H7 (cell line): ENCODE measurements at regions not wholly inside any gene's neighbourhood (a gene's known extent, or its start where the extent isn't known, plus 50 kb on each side); places are given as distances from the start of the nearest gene placed in this dataset.
"Not testable (repeated sequence)": the region's sequence is repeated elsewhere in the genome, so short reads cannot be mapped to it uniquely, and the experiment has no call there.

Source experiments
- DNase-seq: peaks from one replicate; pipeline ENCODE4 v3.0.0; 2012
- H3K27me3 ChIP-seq: 2 replicates; pipeline ENCODE4 v1.6.0; 2011; ENCODE audit warnings: mild to moderate bottlenecking, low read length; ENCODE audit not compliant: control insufficient read depth, insufficient read depth
- H3K36me3 ChIP-seq: replicated peaks from 2 replicates; pipeline ENCODE4 v1.5.1; 2011; ENCODE audit warnings: low read length; ENCODE audit not compliant: control insufficient read depth, insufficient read depth
- H3K4me3 ChIP-seq: 2 replicates; pipeline ENCODE4 v1.5.1; 2011; ENCODE audit warnings: low read depth, mild to moderate bottlenecking, control low read depth, low read length, moderate library complexity; ENCODE audit not compliant: insufficient read depth

DNA sequence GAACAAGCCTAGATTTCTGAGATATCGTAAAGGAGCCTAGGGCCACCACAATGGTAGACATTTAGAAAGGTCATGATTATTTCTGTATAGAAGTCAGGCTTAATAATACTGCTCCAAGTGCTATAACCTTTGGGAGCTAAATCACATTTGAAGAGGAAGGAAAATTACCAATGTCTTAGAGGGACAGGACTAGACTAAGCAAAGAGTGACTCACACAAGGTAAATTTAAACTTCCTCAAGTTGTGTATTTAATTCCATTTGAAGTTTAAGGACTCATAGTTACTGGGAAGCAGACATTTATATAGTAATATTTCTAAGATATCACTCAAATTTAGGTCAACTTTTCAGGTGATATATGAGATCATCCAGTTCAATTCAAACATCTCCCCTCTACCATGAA is 227.6 kb upstream of the MME start:
- H3K36me3 ChIP-seq, result no peaks in the 10 kb centered on the region
- no peak overlapping the region for H3K4me3 ChIP-seq

DNA sequence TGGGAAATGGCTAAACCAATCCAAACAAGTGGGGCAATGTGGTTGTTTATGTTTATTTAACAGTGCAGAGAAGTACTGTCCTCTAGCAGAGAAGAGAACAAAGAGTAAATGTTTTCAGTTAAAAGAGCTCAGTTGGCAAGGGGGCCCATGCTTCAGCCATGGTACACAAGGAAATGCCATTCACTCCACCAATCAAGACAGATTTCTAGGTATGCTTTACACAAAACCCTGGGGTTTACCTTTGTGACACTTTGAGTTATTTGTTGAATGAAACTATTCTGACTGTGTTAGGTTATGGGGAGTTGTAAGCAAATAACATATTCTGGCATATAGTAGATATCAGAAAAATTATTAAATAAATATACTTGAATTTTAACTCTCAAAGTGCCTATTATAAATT is 228.5 kb upstream of the MME start:
- H3K36me3 ChIP-seq, result no peaks in the 10 kb centered on the region
- no peak for DNase-seq
- H3K4me3 ChIP-seq, result no peak overlapping the region
- H3K27me3 ChIP-seq, result no peaks in the 10 kb centered on the region

More for the DNA sequence above, 227.6 kb upstream of the MME start:
- no peaks in the 10 kb centered on the region for H3K27me3 ChIP-seq
- DNase-seq, result no peak

DNA sequence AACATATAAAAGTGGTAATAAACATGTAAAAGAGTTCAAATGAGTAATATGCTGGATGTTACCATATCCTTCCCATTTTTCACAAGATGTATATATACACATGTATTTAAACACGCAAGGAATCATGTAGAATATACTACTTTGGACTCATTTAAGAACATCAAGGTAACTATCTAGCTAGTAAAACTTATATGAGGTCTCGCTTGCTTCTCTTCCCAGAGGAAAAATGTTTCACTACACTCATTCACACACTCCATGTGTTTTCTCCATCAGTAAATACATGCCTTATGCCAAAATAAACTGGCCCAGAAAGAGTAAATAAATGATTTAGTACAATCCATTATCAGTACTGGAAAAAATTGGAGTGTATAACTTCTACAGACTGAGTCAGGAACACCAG is 229.2 kb upstream of the MME start:
- Histone ChIP-seq H3K27me3 (no peaks in the 10 kb centered on the region), H3K36me3 (no peaks in the 10 kb centered on the region), H3K4me3 (no peak overlapping the region)
- DNase-seq, result no peak

DNA sequence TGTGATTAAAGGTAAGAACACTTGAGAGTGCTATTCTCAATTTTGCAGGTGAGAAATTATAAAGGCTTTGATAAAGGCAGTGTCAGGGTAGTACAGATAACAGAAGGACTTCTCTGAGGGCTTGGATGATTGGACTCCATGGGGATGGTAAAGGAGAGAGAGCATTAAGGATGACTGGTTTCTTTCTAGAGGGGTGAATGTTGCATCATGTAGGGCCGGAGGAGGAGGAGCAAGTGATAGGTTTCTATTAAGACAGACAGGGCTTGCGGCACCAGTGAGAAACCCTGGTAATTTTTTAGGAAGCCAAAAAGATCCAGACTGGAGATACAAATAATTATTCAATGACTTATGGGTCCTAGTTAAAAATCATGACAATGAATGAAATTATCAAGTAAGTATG is 230.7 kb upstream of the MME start:
- Histone ChIP-seq H3K4me3 (no peak overlapping the region), H3K36me3 (no peaks in the 10 kb centered on the region), H3K27me3 (no peaks in the 10 kb centered on the region)
- no peak for DNase-seq

DNA sequence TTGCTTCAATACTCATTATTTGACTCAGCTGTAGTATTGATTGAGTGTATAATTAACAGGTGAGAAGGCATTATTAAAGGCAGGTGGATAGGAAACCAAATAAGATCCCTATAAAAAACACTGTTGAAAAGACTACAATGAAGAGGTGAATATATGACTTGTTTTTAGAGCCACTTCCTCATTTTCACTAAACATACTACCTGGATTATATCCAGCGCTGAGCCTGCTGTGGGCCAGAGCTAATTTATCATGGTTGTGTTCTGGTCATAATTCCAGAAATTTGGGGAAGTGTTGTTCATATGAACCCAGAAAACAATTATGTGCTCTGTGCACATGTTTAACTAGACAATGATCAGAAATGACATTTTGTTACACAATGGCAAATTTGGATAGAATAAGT is 235.3 kb upstream of the MME start:
- Histone ChIP-seq H3K27me3 (no peaks in the 10 kb centered on the region), H3K36me3 (no peaks in the 10 kb centered on the region), H3K4me3 (no peak overlapping the region)
- no peak for DNase-seq

DNA sequence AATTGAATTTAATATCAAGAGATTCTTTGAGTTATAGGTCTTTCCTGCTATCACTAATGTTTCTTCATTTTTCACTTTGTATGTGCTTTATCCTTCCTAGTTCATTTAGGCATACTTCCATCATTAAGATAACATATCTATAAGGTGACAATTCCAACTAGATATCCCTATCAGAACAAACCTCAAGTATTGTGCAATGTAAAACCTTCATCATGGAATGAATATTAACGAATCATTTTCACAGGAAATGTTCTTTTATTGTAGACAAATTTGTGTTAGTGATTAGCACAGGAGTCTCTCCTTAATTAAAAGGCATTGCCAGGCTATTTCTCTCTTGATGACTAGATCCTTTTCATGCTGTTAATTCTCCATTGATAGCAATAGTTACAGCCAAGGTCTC is 236.5 kb upstream of the MME start:
- DNase-seq, result no peak
- H3K4me3 ChIP-seq, result no peak overlapping the region
- H3K27me3 ChIP-seq, result no peaks in the 10 kb centered on the region
- no peaks in the 10 kb centered on the region for H3K36me3 ChIP-seq

DNA sequence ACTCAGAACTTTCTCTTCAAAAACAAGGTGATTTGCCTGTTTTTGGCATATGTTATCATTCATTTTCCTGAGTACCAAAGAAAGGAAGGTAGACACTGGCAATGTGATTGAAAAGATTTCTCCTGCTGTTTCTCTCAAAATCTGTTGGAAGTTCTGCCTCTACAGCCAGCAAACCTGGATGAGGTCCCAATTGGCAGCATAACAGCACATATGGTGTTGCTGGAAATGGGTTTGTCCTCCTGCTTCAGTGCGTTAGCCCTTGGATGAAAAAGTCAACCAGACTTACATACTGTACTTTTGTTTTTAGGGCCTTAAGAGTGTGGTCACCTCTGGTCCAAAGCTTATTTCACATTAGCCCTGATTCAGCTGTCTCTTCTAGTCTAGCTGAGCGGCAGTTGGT is 237.6 kb upstream of the MME start:
- no peak for DNase-seq
- Histone ChIP-seq H3K4me3 (no peak overlapping the region), H3K27me3 (no peaks in the 10 kb centered on the region), H3K36me3 (no peaks in the 10 kb centered on the region)

DNA sequence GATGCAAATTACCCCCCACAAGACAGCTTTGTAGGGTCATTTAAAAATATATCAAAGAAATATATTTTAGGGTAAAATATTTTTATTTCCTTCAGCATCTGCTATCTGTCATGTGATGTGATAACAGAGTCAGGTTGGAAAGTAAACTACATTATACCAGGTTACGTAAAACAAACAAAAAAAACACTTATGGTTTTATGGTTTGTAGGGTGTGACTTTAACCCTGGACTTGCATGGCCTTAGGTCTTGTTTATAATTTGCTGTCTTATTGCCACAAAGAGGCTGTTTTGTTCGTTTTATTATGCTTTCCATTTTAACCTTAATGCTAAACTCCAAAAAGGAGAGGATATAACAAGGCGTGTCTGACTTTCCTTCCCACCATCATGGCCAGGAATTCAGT is 244.5 kb upstream of the MME start:
- Histone ChIP-seq H3K4me3 (no peak overlapping the region), H3K27me3 (no peaks in the 10 kb centered on the region), H3K36me3 (no peaks in the 10 kb centered on the region)
- no peak for DNase-seq

DNA sequence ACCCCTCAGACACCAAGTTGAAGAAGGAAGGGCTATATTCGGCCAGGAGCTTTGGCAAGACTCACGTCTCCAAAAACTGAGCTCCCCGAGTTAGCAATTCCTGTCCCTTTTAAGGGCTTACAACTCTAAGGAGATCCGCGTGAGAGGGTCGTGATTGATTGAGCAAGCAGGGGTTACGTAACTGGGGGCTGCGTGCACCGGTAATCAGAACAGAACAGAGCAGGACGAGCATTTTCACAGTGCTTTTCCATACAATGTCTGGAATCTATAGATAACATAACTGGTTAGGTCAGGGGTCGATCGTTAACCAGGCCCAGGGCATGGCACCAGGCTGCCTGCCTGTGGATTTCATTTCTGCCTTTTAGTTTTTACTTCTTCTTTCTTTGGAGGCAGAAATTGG is 245.3 kb upstream of the MME start:
- H3K4me3 ChIP-seq, DNase-seq, H3K27me3 ChIP-seq, H3K36me3 ChIP-seq: not testable (repeated sequence)

DNA sequence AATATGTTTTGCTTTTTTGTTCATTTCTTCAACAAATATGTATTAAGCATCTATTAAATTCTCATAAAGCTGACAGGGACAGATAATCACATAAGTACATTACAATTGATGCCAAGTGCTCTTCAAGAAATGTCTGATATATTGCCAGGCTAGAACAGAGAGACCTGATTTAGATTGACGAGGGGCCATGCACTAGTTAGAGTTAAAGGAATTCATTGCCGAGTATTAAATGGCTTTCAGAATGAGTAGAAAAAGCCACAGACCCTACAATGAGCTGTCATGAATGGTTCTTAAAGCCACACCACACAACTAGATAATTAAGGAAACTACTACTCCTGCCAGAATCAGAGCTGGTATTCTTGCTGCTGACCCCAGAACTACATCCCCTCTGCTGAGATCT is 250.2 kb upstream of the MME start:
- no peaks in the 10 kb centered on the region for H3K27me3 ChIP-seq
- H3K4me3 ChIP-seq, result no peak overlapping the region
- no peaks in the 10 kb centered on the region for H3K36me3 ChIP-seq
- DNase-seq, result no peak

DNA sequence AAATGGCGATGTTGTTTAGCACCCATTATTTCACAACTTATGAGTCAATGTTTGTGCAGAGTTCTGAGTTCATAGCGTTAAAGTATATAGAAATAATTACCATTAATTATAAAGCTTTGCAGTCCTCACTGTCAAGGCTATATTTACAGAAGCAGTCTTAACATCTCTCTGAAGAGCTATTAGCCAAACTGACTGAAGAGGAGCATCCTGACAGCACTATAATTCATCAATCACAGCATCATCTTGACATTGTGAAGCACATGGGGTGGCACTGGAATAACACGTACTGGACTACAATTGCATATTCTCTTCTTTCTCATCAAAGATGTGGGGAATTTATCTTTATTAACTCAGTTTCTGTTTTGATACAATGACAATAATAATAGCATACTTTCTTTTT is 260.6 kb upstream of the MME start:
- H3K4me3 ChIP-seq, result no peak overlapping the region
- H3K27me3 ChIP-seq, result no peaks in the 10 kb centered on the region
- DNase-seq, result no peak
- H3K36me3 ChIP-seq, result no peaks in the 10 kb centered on the region

DNA sequence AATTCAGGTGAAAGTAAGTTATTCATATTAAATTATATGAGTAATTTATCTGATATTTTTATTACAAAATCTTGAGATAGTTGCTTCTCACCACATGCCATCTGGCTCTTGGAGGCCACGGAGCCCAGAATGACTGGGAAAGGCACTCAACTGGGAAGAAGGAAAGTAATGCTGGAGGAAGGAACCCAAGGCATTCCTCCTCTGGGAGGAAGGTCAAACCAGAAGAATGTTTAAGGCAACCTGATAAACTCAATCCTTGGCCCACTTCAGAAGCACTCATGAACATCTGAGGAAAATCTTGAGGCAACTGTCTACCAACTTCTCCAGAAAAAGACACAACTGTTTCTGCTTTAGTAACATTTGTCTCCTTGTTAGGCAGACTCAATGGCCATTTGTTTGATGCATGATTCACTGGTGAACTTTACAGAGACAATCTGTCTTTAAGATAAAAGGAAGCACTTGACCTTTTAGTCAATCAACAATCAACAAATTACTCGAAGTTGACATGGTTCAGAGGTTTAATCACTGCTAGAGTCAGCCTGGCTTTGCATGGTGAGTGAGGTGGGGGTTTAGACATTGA is 261.4 kb upstream of the MME start:
- DNase-seq, result no peak
- H3K4me3 ChIP-seq, result no peak overlapping the region
- no peaks in the 10 kb centered on the region for H3K36me3 ChIP-seq
- H3K27me3 ChIP-seq, result no peaks in the 10 kb centered on the region

DNA sequence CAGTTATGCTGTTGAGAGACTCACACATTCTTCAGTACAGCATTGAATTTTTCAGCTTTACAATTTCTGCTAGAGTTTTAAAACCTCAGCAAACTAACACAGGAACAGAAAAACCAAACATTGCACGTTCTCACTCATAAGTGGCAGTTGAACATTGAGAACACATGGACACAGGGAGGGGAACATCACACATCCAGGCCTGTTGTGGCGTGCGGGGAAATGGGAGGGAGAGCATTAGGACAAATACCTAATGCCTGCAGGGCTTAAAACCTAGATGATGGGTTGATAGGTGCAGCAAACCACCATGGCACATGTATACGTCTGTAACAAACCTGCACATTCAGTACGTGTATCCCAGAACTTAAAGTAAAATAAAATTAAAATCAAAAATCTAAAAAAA is 270.1 kb upstream of the MME start:
- not testable (repeated sequence) for H3K4me3 ChIP-seq, DNase-seq, H3K27me3 ChIP-seq, H3K36me3 ChIP-seq

DNA sequence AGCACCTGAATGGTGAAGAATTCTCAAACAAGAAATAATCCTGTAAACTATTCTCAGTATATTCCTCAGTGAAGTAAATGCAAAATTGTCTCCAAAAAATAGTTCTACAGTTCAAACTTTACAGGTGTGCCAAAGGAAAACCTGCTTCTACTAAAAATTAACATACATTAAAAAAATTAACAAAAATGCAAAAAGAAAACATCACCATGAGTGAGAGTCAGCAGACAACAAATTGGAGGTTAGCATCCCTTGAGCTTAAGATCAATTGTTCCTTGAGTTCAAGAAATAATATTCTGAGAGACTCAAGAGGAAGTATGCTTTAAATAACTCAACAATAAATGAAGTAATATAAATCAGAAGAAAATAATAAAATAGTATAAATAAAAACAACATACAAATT is 278.4 kb upstream of the MME start:
- H3K4me3 ChIP-seq, result no peak overlapping the region
- DNase-seq, result no peak
- no peaks in the 10 kb centered on the region for H3K27me3 ChIP-seq
- no peaks in the 10 kb centered on the region for H3K36me3 ChIP-seq

DNA sequence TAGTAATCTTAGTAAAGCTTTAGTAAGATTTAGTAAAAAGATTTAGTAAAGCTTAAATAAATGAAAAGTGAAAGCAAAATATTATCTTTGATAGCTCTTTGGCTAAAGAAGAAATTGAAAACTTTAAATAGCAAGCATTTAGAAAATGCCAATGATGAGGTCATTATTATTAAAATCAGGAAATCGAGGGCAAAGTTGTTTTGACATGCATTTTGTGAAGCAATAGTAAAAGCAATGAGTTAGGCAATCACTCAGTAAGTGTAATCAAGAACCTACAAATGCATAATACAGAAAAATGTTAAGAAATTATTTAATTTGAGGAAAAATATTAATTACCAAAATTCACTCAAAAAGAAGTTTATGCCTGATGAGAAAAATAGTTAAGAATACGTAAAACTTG is 280.3 kb upstream of the MME start:
- Histone ChIP-seq H3K4me3 (no peak overlapping the region), H3K36me3 (no peaks in the 10 kb centered on the region), H3K27me3 (no peaks in the 10 kb centered on the region)
- no peak for DNase-seq

DNA sequence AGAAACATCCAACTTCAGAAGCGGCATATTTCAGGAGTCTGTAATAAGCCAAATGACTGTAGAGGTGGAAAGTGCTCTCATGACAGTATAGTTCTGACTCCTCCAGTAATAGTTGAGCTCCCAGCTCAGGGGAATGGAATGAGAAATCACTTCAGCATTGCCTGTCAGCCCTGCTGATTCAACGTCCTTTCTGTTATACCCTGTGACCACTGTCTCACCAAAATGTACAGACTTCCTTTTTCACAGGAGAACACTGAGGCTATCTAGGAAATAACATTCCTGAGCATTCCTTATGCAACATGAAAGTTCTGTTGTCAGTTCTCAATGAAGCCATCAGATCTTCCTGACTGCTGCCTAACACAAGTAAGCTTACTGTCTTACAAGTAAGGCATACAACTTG is 284.5 kb upstream of the MME start:
- Histone ChIP-seq H3K27me3 (no peaks in the 10 kb centered on the region), H3K4me3 (no peak overlapping the region), H3K36me3 (no peaks in the 10 kb centered on the region)
- no peak for DNase-seq
